Renal pelvis (tissue), 1 donor: ENCODE measurements at regions not wholly inside any gene's neighbourhood (a gene's known extent, or its start where the extent isn't known, plus 50 kb on each side); places are given as distances from the start of the nearest gene placed in this dataset.
"Not testable (repeated sequence)": the region's sequence is repeated elsewhere in the genome, so short reads cannot be mapped to it uniquely, and the experiment has no call there.

ENCODE experiments used
- DNase-seq: peaks from one replicate; pipeline ENCODE4 v3.0.0-alpha.2; 2013

DNA sequence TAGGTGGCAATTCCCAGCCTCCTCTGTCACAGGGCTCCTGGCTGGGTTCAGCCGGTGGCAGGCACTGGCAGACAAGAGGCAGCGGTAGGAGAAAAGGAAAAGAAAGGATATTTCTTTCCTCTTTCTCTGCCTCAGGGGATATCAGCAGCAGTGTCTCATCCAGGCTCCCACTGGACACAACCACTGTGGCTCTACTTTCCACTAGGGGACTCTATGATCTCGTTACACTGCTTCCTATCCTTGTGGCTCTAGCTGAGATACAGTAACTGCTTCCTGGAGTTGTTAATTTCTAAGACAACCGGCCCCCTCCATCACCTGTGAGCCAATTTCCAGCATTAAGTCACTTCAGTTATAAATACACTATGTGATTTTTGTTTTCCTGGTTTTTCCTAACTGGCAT is 102.0 kb upstream of the LRFN2 start:
- no peak for DNase-seq

DNA sequence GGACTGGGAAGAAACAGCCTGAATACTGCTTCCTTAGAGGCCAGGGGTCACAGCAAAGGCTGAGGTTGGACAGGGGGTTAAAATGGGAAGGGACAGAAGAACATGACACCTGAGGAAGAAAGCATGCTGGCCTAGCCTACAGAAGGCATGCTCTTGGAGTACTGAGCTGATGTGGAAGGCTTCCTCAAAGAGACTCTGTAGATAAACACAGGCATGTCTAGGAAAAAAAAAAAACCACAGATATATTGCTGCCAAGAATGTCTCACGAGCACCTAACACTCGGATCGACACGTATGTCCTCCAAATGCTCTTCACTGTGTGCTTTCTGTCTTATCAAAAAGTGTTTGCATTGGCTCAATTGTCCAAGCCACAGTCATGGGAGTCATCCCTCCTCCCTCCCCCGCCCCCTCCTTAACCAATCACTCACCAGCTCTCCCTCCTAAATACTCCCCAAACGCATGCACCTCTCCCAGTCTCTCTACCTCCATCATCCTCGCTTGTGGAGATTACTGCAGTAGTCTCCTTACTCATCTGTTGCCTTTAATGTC is 101.1 kb upstream of the LRFN2 start:
- no peak for DNase-seq

DNA sequence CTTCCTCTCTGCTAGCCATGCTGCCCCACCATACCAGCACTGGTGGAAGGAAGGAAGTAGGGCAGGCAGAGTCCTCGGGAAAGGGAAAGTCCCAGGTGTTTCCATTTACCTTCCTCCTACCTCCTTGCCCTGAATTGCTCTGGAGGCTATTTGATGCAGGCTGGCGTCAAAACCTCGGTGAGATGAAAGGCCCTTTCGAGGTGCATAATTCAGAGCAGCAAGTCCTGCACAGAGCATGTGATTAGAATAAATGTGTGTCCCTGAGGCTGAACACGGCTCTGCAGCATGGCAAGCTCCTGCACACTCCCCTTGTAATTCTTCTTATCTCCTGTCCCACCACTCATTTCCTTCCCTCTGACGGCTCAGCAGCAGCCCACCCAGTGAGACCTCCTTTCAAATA is 98.7 kb upstream of the LRFN2 start:
- no peak for DNase-seq

DNA sequence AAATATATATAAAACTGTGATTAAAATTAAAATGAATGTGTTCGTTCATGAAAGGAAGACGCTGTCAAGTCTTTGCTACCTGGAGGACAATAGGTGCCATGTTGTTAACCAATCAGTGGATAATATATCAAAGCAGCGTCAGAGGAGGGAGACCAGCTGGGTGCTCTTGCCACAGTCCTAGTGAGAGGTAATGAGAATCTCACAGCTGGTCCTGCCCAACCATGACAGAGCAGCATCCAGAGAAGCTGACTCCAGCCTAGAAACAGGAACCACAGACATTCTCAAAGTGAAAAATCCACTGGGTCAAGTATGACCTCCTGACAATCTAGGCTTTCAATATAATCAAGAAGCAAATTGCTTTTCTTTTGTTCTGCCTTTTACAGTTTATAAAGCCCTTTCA is 94.5 kb upstream of the LRFN2 start:
- DNase-seq = no peak

DNA sequence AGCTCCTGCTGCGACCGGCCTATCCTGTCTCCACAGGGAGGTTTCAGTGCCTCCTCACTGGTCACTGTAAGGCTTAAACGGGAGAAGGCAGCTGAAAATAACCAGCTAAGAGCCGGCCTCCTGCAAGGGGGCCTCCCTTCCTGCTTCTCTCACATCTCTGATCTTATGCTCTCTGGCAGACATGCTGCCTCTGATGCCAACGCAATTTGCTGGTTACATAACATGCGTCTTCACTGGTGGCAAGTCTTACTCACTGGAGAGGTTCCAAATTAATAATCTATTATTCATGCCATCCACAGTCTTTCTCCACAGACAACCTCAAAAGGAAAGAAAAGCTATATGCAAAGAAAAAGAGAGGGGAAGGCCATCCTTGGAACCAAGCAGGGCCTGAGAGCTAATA is 91.8 kb upstream of the LRFN2 start:
- no peak for DNase-seq

DNA sequence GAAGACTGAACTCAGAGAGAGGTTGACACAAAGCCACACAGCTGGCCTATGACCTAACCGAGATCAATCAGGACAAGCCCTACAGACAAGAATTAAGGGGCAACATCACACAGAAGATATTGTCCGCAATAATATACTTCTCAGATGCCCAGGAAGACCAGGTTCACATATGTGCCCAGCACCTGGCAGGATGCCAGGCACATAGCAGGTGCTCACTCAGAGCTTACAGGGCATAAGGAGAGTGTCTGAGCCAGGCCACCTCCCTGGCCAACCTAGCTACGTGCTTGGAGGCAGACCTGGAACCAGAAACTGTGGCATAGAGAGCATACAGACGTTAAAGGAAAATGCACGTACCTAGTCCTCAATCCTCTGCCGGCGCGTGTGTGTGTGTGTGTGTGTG is 87.0 kb upstream of the LRFN2 start:
- DNase-seq = no peak

DNA sequence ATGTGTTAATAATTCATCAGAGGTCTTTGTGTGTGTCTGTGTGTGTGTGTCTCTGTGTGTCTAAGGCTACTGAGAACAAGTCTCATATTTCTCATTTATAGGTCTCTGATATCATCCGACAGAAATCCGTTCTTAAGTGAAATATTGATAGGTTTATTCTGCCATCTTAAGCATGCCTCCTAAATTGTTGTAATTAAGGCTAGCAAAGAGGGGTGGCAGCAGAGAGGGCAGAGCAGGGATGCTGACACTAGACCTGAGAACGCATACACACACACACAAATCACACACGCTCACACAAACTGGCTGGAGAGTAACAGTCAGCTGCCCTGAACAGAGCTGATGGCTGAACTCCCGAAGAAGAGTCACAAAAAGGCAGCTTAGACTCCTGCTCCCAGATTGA is 84.9 kb upstream of the LRFN2 start:
- no peak for DNase-seq

DNA sequence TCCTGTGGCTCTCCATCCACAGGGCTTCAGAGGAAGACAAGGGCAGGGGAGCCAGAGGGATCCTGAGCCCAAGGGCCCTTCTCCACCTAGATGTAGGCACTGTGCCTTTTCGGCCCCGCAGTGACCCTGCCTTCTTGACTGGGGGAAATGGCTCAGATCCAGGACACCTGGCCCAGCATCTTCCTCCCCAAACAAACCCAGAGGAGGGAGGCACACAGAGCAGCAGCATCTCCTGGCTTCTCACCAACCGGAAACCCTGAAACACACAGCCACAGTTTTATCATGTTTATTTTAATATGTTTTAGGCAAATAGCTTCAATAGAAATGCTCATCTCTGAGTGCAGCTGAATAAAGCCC is 84.5 kb upstream of the LRFN2 start:
- DNase-seq = no peak

DNA sequence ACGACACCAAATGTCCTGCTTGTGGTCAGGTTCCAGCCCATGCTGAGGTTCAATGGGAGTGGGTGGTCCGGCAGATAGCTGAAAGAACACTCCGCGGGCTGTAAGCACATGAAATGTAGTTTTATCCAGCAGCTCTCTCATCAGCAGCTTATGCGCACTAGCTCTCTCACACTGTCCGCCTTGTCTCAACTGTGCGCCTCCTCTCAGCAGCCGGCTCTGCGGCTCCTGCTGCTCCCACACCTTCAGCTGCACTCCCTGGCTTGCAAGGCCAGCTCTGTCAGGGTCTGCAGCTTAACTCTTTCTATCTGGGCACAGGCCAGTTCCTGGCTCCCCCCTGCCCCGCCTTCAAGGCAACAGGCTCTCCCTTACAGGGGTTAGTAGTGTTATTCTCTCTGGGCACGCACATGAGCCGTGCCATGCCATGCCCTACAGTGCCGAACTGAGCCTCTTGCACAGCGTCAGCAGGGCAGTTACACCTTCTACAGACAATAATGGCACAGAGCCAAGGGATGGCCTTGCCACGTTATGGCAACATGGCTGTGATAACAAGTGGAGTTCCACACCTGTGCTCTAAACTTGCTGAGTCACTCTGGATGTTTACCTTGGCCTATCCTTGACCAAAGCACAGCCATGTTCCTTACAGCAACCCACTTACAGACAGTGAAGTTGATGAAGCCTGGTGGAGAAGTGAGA is 84.0 kb upstream of the LRFN2 start:
- no peak for DNase-seq

DNA sequence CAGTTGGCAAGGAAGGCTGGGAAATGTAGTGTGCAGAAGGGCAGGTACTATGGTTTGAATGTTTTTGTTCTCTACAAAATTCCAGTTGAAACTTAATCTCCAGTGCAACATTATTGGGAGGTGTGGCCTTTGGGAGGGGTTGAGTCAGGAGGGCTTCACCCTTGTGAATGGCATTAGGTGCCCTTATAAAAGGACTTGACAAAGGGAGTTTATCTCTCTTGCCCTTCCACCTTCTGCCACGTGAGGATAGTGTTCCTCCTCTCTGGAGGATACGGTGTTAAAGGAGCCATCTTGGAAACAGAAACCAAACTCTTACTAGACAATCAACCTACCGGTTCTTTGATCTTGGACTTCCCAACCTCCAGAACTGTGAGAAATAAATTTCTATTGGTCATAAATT is 82.2 kb upstream of the LRFN2 start:
- no peak for DNase-seq

DNA sequence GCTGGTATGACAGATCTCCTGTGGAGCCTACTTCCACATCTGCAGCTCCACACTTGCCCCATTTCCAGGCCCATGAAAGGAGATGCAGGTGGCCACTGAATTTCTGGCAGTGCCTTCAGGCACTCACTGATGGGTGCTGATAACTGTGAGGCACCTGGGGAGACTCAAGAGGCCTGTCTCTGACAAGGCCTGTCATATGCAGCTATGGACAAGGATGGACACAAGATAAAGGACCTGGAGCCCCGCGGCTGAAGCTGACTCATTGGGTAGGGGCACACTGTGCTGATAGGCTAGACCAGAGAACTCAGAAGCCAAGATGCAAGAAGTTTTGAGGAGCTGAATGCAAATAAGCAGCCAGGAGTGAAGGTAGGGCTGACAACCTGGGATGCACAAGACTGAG is 81.0 kb upstream of the LRFN2 start:
- no peak for DNase-seq

DNA sequence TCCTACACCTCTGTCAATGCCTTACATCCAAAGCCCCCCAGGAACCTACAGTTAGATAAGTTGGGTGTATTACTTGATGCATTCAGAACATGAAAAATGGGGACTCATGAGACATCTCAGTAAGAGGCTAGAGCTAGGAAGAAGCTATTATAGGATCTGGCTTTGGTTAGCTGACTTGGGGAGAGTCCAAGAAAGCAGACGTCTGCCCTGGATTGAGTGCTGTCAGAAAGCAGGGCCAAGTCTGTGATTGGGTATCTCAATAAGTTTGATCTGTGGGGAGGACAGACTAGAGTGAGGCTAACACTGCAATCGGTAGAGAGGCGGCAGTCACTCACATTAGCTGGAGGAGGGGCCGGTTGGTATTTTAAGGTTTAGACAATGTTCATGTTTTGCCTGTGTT is 79.4 kb upstream of the LRFN2 start:
- no peak for DNase-seq

DNA sequence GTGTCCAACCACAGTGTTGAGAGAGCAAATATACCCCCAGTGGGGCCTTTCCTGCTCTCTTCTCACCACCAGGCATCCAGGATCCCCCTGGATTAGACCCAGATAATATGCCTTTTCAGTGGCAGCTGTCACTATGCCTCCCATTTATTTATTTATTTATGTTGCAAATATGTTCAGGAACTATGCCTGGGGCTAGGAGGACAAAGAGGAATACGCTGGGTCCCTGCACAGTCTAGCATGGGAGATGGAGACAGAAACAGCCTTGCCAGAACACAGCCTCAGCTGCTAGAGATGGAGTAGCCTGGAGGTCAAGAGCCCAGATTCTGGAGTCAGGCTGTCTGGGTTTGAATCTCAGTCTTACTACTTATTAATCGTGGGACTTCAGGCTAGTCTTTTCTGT is 74.6 kb upstream of the LRFN2 start:
- DNase-seq = no peak

DNA sequence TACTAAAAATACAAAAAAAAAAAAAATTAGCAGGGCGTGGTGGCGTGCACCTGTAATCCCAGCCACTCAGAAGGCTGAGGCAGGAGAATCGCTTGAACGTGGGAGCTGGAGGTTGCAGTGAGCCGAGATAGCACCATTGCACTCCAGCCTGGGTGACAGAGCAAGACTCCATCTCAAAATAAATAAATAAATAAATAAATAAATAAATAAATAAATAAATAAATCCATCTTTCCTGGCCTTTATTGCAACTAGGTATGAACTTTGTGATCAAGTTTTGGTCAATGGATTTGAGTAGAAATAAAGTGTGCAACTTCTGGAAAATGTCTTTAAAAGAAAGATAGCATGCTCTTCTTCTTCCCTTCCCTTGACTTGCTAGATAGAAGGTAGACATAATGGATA is 69.6 kb upstream of the LRFN2 start:
- not testable (repeated sequence) for DNase-seq

DNA sequence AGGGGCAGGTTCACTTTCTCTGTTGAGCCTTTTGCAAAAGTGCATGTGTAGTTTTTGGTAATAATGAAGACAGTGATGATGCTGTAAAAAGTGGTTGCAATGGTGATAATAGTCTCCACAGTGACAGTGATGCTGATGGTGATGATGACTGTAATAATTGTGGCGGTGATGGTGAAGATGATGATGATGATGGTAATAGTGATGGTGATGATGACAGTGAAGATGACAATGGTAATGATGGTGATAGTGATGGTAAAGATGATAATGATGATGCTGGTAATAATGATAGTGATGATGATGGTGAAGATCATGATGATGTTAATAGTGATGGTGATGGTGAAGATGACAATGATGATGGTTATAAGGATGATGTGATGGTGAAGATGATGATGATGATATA is 67.7 kb upstream of the LRFN2 start:
- no peak for DNase-seq

DNA sequence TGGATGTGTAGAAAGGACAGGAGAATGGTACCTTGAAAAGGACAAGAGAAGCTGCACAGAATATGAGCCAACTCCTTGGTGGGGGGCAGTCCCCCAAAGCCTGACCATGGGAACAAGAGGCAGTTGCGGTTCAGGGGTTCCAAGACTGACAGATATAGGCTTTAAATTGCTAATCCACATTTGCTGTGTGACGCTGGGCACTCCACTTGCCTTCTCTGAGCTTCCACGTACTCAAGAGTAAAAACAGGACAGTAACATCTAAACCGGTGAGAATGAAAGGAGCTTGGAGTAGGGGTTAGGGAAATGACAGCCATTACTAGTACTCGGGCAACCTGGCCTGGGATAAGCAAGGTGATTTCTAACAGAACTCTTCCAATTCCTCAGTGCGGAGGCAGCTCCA is 57.9 kb upstream of the LRFN2 start:
- no peak for DNase-seq

DNA sequence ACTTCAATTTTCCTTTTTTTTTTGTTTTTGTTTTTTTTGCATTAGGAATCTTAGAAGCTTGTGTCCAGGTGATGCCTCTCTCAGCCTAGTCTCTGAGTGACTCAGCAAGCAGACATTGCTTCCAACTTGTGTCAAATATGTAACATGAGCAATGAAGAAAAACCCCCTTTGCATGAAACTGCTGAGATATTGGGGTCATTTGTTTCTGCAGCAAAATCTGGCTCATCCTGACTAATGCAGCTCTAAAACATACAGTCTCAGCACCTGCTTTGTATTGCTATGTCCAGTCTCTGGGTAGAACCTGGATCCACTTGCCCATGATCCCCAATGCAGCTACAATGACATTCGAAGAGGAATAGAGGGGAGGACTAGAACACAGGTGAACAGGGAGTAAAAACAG is 55.7 kb upstream of the LRFN2 start:
- DNase-seq = no peak

DNA sequence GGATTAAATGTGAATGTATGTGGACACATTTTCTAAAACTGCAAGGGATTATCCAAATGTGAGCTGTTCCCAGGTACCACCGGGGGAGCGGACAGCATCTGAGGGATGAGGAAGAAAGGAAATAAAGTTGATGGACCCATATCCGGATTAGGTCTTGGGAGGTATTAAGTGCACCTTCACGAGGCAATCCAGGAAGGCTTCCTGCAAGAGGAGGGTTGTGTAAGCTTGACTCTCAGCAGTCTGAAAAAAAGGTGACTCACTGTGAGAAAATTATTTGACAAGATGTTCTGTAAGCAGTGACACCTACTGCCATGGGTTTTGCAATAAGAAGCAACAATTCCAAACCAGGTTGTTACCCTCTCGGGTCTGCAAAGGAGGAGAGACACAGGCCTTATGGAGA is 55.0 kb upstream of the LRFN2 start:
- no peak for DNase-seq

DNA sequence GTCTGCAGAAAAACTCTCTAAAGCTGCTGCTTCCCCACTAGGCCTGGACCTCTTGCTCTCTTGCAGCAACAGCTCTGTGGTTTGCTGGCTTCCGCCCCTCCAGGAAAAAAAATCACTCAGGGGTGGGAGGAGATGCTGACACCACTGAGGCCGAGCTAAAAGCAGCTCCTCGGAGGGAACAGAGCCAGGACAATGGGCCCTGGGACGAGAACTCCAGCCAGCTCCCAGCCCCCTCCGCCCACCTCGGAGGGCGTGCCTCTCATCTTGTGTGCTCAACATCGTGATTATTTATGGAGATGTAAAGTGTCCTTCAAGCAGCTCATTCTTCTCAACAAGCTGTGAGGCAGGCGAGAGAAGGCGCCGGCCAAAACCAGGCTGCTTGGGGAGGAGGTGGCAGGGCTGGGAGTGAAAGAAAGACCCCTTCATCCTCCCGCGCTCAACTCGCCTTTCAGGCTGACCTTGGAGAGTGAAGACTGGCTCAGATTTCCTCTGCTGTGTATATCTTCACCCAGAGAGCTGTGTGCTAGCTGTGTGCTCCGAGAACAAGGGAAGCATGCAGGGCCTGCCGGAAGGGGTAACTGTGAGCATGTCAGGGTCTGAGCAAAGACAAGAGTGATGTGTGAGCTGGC is 53.5 kb upstream of the LRFN2 start:
- DNase-seq = peak; percentile 81
